ENCODE measurements at regions not wholly inside any gene's neighbourhood (a gene's known extent, or its start where the extent isn't known, plus 50 kb on each side); places are given as distances from the start of the nearest gene placed in this dataset.

- Histone ChIP-seq H2AFZ (ENCODE audit: low read depth, low read length) (no peak overlapping the region), H3K36me3 (ENCODE audit: control insufficient read depth in 2 of 2, extremely low read depth in 1 of 2, insufficient read depth in 2 of 2, low read length in 2 of 2) (no peaks in the 10 kb centered on the region), H3K27ac (ENCODE audit: insufficient read depth, low read depth, low read length) (no peak overlapping the region), H3K4me3 (replicated peaks in 1 of 3; ENCODE audit: insufficient read depth in 1 of 3, low read depth in 1 of 3, low read length in 3 of 3) (no peak overlapping the region), H4K20me1 (replicated peaks; ENCODE audit: control insufficient read depth, extremely low read depth, insufficient read depth, low read length) (no peaks in the 10 kb centered on the region), H3K9me3 (replicated peaks; ENCODE audit: control insufficient read depth, insufficient read depth, low read length) (peaks cover under 1% of the 10 kb centered on the region), H3K9ac (replicated peaks; ENCODE audit: extremely low read depth, insufficient read depth, low read length) (no peak overlapping the region), H3K4me2 (ENCODE audit: insufficient read depth, low read length) (no peak overlapping the region), H3K4me1 (ENCODE audit: control insufficient read depth, extremely low read depth, insufficient read depth, low read length) (no peaks in the 10 kb centered on the region), H3K27me3 (ENCODE audit: control insufficient read depth in 2 of 2, insufficient read depth in 2 of 2, low read length in 2 of 2) (no peaks in the 10 kb centered on the region), H3K79me2 (ENCODE audit: control insufficient read depth, insufficient read depth, low read length) (no peaks in the 10 kb centered on the region), H3K9me1 (replicated peaks; ENCODE audit: control insufficient read depth, extremely low read depth, insufficient read depth, low read length) (no peaks in the 10 kb centered on the region)
- dilution Hi-C loops (cut with MboI; ENCODE audit: extremely low pct_ligation_motif_present, low sequenced_read_pairs) (no loop called here), intact Hi-C loops (cut with micrococcal nuclease) (no loop called here)
- BruUV-seq (replicated peaks): no TSS peak
- ChIA-PET CTCF (no interaction called here), POLR2A (no interaction called here)
- TF ChIP-seq, protein P1, sequence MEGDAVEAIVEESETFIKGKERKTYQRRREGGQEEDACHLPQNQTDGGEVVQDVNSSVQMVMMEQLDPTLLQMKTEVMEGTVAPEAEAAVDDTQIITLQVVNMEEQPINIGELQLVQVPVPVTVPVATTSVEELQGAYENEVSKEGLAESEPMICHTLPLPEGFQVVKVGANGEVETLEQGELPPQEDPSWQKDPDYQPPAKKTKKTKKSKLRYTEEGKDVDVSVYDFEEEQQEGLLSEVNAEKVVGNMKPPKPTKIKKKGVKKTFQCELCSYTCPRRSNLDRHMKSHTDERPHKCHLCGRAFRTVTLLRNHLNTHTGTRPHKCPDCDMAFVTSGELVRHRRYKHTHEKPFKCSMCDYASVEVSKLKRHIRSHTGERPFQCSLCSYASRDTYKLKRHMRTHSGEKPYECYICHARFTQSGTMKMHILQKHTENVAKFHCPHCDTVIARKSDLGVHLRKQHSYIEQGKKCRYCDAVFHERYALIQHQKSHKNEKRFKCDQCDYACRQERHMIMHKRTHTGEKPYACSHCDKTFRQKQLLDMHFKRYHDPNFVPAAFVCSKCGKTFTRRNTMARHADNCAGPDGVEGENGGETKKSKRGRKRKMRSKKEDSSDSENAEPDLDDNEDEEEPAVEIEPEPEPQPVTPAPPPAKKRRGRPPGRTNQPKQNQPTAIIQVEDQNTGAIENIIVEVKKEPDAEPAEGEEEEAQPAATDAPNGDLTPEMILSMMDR (IDR thresholded peaks at IDR 0.05; ENCODE audit: extremely low read depth in 1 of 2, insufficient read depth in 1 of 2, low read depth in 1 of 2, low read length in 2 of 2): no peak
- FAIRE-seq (no peak), DNase-seq (ENCODE audit: low read depth, low spot score) (no peak)
Observed at GRCh38 chr18:42412896-42413295, 457.9 kb downstream of the PIK3C3 start.

DNA sequence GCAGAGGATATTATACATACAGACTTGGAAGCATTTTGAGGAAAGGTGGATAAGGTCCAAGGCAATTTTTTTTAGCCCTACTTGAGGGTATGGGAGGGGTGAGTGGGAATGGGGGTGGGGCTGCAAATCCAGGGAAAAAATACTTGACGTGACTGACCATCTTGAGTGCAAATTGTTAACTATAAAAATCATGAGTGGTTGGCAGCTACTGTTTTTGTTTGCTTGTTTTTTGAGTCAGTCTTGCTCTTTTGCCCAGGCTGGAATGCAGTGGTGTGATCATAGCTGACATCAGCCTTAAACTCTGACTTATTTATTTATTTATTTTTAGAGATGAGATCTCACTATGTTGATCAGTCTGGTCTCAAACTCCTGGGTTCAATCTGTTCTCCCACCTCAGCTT lies 458.8 kb downstream of the PIK3C3 start:
- H3K4me2 ChIP-seq (ENCODE audit: insufficient read depth, low read length): no peak overlapping the region
- no peaks in the 10 kb centered on the region for H4K20me1 ChIP-seq (replicated peaks; ENCODE audit: control insufficient read depth, extremely low read depth, insufficient read depth, low read length)
- FAIRE-seq (no peak), DNase-seq (ENCODE audit: low read depth, low spot score) (no peak)
- ChIA-PET POLR2A (no interaction called here), CTCF (no interaction called here)
- TF ChIP-seq POLR2A (IDR thresholded peaks at IDR 0.05; ENCODE audit: low read depth, low read length) (no peak), POLR2AphosphoS5 (IDR thresholded peaks at IDR 0.05; ENCODE audit: insufficient read depth, low read depth, low read length) (no peak), GATA2 (IDR thresholded peaks at IDR 0.05; ENCODE audit: insufficient read depth, insufficient read length, low read depth, low read length) (no peak), JUN (IDR thresholded peaks at IDR 0.05; ENCODE audit: borderline replicate concordance, insufficient read depth, insufficient read length, low read depth) (no peak), EZH2 (IDR thresholded peaks at IDR 0.05; ENCODE audit: borderline replicate concordance, low read depth, low read length, severe bottlenecking) (no peak)
- TF ChIP-seq, protein P2, sequence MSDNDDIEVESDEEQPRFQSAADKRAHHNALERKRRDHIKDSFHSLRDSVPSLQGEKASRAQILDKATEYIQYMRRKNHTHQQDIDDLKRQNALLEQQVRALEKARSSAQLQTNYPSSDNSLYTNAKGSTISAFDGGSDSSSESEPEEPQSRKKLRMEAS (IDR thresholded peaks at IDR 0.05; ENCODE audit: insufficient read depth, insufficient read length): no peak
- TF ChIP-seq, protein P1 (IDR thresholded peaks at IDR 0.05; ENCODE audit: extremely low read depth in 1 of 2, insufficient read depth in 1 of 2, low read depth in 1 of 2, low read length in 2 of 2): no peak
- no peak overlapping the region for H3K4me3 ChIP-seq (replicated peaks in 1 of 3; ENCODE audit: insufficient read depth in 1 of 3, low read depth in 1 of 3, low read length in 3 of 3)
- H3K79me2 ChIP-seq (ENCODE audit: control insufficient read depth, insufficient read depth, low read length): no peaks in the 10 kb centered on the region
- no peaks in the 10 kb centered on the region for H3K36me3 ChIP-seq (ENCODE audit: control insufficient read depth in 2 of 2, extremely low read depth in 1 of 2, insufficient read depth in 2 of 2, low read length in 2 of 2)
- no peaks in the 10 kb centered on the region for H3K9me3 ChIP-seq (replicated peaks; ENCODE audit: control insufficient read depth, insufficient read depth, low read length)
- intact Hi-C loops (cut with micrococcal nuclease): no loop called here
- no peaks in the 10 kb centered on the region for H3K4me1 ChIP-seq (ENCODE audit: control insufficient read depth, extremely low read depth, insufficient read depth, low read length)
- no peaks in the 10 kb centered on the region for H3K27me3 ChIP-seq (ENCODE audit: control insufficient read depth in 2 of 2, insufficient read depth in 2 of 2, low read length in 2 of 2)
- H3K9ac ChIP-seq (replicated peaks; ENCODE audit: extremely low read depth, insufficient read depth, low read length): no peak overlapping the region
- H2AFZ ChIP-seq (ENCODE audit: low read depth, low read length): no peak overlapping the region
- no TSS peak for BruUV-seq (replicated peaks)
- H3K27ac ChIP-seq (ENCODE audit: insufficient read depth, low read depth, low read length): no peak overlapping the region
- dilution Hi-C loops (cut with MboI; ENCODE audit: extremely low pct_ligation_motif_present, low sequenced_read_pairs): no loop called here
- no peaks in the 10 kb centered on the region for H3K9me1 ChIP-seq (replicated peaks; ENCODE audit: control insufficient read depth, extremely low read depth, insufficient read depth, low read length)

Data from endothelial cell of umbilical vein (primary cell).